HG03460 (cell line): ENCODE measurements at regions not wholly inside any gene's neighbourhood (a gene's known extent, or its start where the extent isn't known, plus 50 kb on each side); places are given as distances from the start of the nearest gene placed in this dataset.
"Not testable (repeated sequence)": the region's sequence is repeated elsewhere in the genome, so short reads cannot be mapped to it uniquely, and the experiment has no call there.

Source experiments
- ATAC-seq: cut with Tn5 transposase; IDR thresholded peaks from one replicate; pipeline ENCODE4 v1.9.1; 2021; ENCODE audit not compliant: unreplicated experiment

- not testable (repeated sequence) for ATAC-seq
These were observed 623.1 kb upstream of the COX7C start for GRCh38 chr5:85994653-85995052.

GRCh38 chr5:85998656-85999055 lies 619.1 kb upstream of the COX7C start:
- no peak for ATAC-seq

GRCh38 chr5:86008293-86008692 lies 609.4 kb upstream of the COX7C start:
- ATAC-seq, result no peak

GRCh38 chr5:86008704-86009103 lies 609.0 kb upstream of the COX7C start:
- ATAC-seq, result no peak

GRCh38 chr5:86011937-86012336 lies 605.8 kb upstream of the COX7C start:
- ATAC-seq, result no peak

GRCh38 chr5:86029308-86029707 lies 588.4 kb upstream of the COX7C start:
- ATAC-seq, result no peak

GRCh38 chr5:86030753-86031152 lies 587.0 kb upstream of the COX7C start:
- no peak for ATAC-seq

- ATAC-seq, result no peak
These were observed 579.2 kb upstream of the COX7C start for GRCh38 chr5:86038566-86038965.

GRCh38 chr5:86039351-86039750 lies 578.4 kb upstream of the COX7C start:
- ATAC-seq, result no peak

GRCh38 chr5:86070719-86071118 lies 547.0 kb upstream of the COX7C start:
- ATAC-seq, result no peak

GRCh38 chr5:86074297-86074696 lies 543.4 kb upstream of the COX7C start:
- no peak for ATAC-seq

- ATAC-seq, result no peak
These were observed 542.6 kb upstream of the COX7C start for GRCh38 chr5:86075139-86075538.

GRCh38 chr5:86095092-86095491 lies 522.6 kb upstream of the COX7C start:
- no peak for ATAC-seq

- ATAC-seq, result no peak
These were observed 515.8 kb upstream of the COX7C start for GRCh38 chr5:86101966-86102365.

GRCh38 chr5:86108825-86109224 lies 508.9 kb upstream of the COX7C start:
- ATAC-seq, result no peak

- ATAC-seq, result no peak
These were observed 505.5 kb upstream of the COX7C start for GRCh38 chr5:86112249-86112648.

- no peak for ATAC-seq
These were observed 502.6 kb upstream of the COX7C start for GRCh38 chr5:86115164-86115563.

- no peak for ATAC-seq
These were observed 499.2 kb upstream of the COX7C start for GRCh38 chr5:86118542-86118941.

- ATAC-seq, result no peak
These were observed 493.4 kb upstream of the COX7C start for GRCh38 chr5:86124333-86124732.

GRCh38 chr5:86125731-86126601 lies 491.8 kb upstream of the COX7C start:
- ATAC-seq, result no peak

- no peak for ATAC-seq
These were observed 490.0 kb upstream of the COX7C start for GRCh38 chr5:86127696-86128095.

GRCh38 chr5:86129009-86129408 lies 488.7 kb upstream of the COX7C start:
- ATAC-seq, result no peak

GRCh38 chr5:86137297-86137696 lies 480.4 kb upstream of the COX7C start:
- ATAC-seq, result no peak
